ENCODE measurements at regions not wholly inside any gene's neighbourhood (a gene's known extent, or its start where the extent isn't known, plus 50 kb on each side); places are given as distances from the start of the nearest gene placed in this dataset.

- Histone ChIP-seq H3K27me3 (ENCODE audit: control insufficient read depth, insufficient read depth, low read length) (no peaks in the 10 kb centered on the region), H3K27ac (ENCODE audit: low read depth in 2 of 2, low read length in 2 of 2) (no peak overlapping the region), H3K9ac (ENCODE audit: low read length in 3 of 3) (no peak overlapping the region), H3K4me3 (ENCODE audit: low read length in 3 of 3) (no peak overlapping the region), H3K4me1 (ENCODE audit: control insufficient read depth in 2 of 3, insufficient read depth in 2 of 3, low read depth in 1 of 3, low read length in 3 of 3) (no peaks in the 10 kb centered on the region), H3K9me3 (ENCODE audit: control insufficient read depth in 2 of 3, insufficient read depth in 1 of 3, low read length in 3 of 3) (no peaks in the 10 kb centered on the region), H3K36me3 (ENCODE audit: control insufficient read depth in 2 of 3, insufficient read depth in 3 of 3, low read length in 3 of 3) (no peaks in the 10 kb centered on the region)
- intact Hi-C loops (cut with DNase I): no loop called here
- no peak for TF ChIP-seq CTCF (IDR thresholded peaks at IDR 0.05; ENCODE audit: borderline replicate concordance, extremely low read depth, insufficient read depth)
- DNase-seq: no peak
- FAIRE-seq: no peak
These were observed 501.2 kb upstream of the INTU start for GRCh38 chr4:127131527-127131926.

- Histone ChIP-seq H3K27me3 (ENCODE audit: control insufficient read depth, insufficient read depth, low read length) (no peaks in the 10 kb centered on the region), H3K36me3 (ENCODE audit: control insufficient read depth in 2 of 3, insufficient read depth in 3 of 3, low read length in 3 of 3) (no peaks in the 10 kb centered on the region), H3K27ac (ENCODE audit: low read depth in 2 of 2, low read length in 2 of 2) (no peak overlapping the region), H3K4me3 (ENCODE audit: low read length in 3 of 3) (no peak overlapping the region), H3K4me1 (ENCODE audit: control insufficient read depth in 2 of 3, insufficient read depth in 2 of 3, low read depth in 1 of 3, low read length in 3 of 3) (no peaks in the 10 kb centered on the region), H3K9ac (ENCODE audit: low read length in 3 of 3) (no peak overlapping the region), H3K9me3 (ENCODE audit: control insufficient read depth in 2 of 3, insufficient read depth in 1 of 3, low read length in 3 of 3) (no peaks in the 10 kb centered on the region)
- intact Hi-C loops (cut with DNase I): no loop called here
- no peak for TF ChIP-seq CTCF (IDR thresholded peaks at IDR 0.05; ENCODE audit: borderline replicate concordance, extremely low read depth, insufficient read depth)
- DNase-seq (no peak), FAIRE-seq (no peak)
These were observed 498.3 kb upstream of the INTU start for GRCh38 chr4:127134490-127134889.

- no peak overlapping the region for H3K27ac ChIP-seq (ENCODE audit: low read depth in 2 of 2, low read length in 2 of 2)
- H3K27me3 ChIP-seq (ENCODE audit: control insufficient read depth, insufficient read depth, low read length): no peaks in the 10 kb centered on the region
- no peak for TF ChIP-seq CTCF (IDR thresholded peaks at IDR 0.05; ENCODE audit: borderline replicate concordance, extremely low read depth, insufficient read depth)
- no peaks in the 10 kb centered on the region for H3K4me1 ChIP-seq (ENCODE audit: control insufficient read depth in 2 of 3, insufficient read depth in 2 of 3, low read depth in 1 of 3, low read length in 3 of 3)
- FAIRE-seq (no peak), DNase-seq (no peak)
- no peaks in the 10 kb centered on the region for H3K9me3 ChIP-seq (ENCODE audit: control insufficient read depth in 2 of 3, insufficient read depth in 1 of 3, low read length in 3 of 3)
- intact Hi-C loops (cut with DNase I): no loop called here
- H3K4me3 ChIP-seq (ENCODE audit: low read length in 3 of 3): no peak overlapping the region
- no peak overlapping the region for H3K9ac ChIP-seq (ENCODE audit: low read length in 3 of 3)
- no peaks in the 10 kb centered on the region for H3K36me3 ChIP-seq (ENCODE audit: control insufficient read depth in 2 of 3, insufficient read depth in 3 of 3, low read length in 3 of 3)
These were observed 494.2 kb upstream of the INTU start for GRCh38 chr4:127138586-127138985.

GRCh38 chr4:127139788-127140286, 492.9 kb upstream of the INTU start:
- TF ChIP-seq CTCF (IDR thresholded peaks at IDR 0.05; ENCODE audit: borderline replicate concordance, extremely low read depth, insufficient read depth): no peak
- no peak for FAIRE-seq
- Histone ChIP-seq H3K4me3 (ENCODE audit: low read length in 3 of 3) (no peak overlapping the region), H3K36me3 (ENCODE audit: control insufficient read depth in 2 of 3, insufficient read depth in 3 of 3, low read length in 3 of 3) (no peaks in the 10 kb centered on the region), H3K4me1 (ENCODE audit: control insufficient read depth in 2 of 3, insufficient read depth in 2 of 3, low read depth in 1 of 3, low read length in 3 of 3) (no peaks in the 10 kb centered on the region), H3K9ac (ENCODE audit: low read length in 3 of 3) (no peak overlapping the region), H3K9me3 (ENCODE audit: control insufficient read depth in 2 of 3, insufficient read depth in 1 of 3, low read length in 3 of 3) (no peaks in the 10 kb centered on the region), H3K27me3 (ENCODE audit: control insufficient read depth, insufficient read depth, low read length) (no peaks in the 10 kb centered on the region), H3K27ac (ENCODE audit: low read depth in 2 of 2, low read length in 2 of 2) (no peak overlapping the region)
- intact Hi-C loops (cut with DNase I): no loop called here
- DNase-seq: no peak

All from kidney (tissue), 13 donors.